KMS-11 (cell line): ENCODE measurements at regions not wholly inside any gene's neighbourhood (a gene's known extent, or its start where the extent isn't known, plus 50 kb on each side); places are given as distances from the start of the nearest gene placed in this dataset.

Experiments
- H2AFZ ChIP-seq: fragments of 200-600 bp; sonication (generic); 2 replicates; pipeline ENCODE4 v1.6.1; 2016; ENCODE audit warnings: antibody characterized with exemption, mixed run types, low read depth
- H3K27ac ChIP-seq: fragments of 200-600 bp; sonication (generic); 2 replicates; pipeline ENCODE4 v1.6.1; 2016; ENCODE audit warnings: mild to moderate bottlenecking, mixed run types
- H3K27me3 ChIP-seq: fragments of 200-600 bp; sonication (generic); 2 replicates; pipeline ENCODE4 v1.6.1; 2017; ENCODE audit warnings: mild to moderate bottlenecking, low read depth, mixed run types, moderate library complexity; ENCODE audit not compliant: insufficient read depth
- H3K36me3 ChIP-seq: fragments of 200-600 bp; sonication (generic); 2 replicates; pipeline ENCODE4 v1.6.1; 2017; ENCODE audit warnings: mild to moderate bottlenecking, mixed run types; ENCODE audit not compliant: insufficient read depth
- H3K4me1 ChIP-seq: fragments of 200-600 bp; sonication (generic); 2 replicates; pipeline ENCODE4 v1.6.1; 2016; ENCODE audit warnings: mild to moderate bottlenecking, low read depth, mixed run types; ENCODE audit not compliant: poor library complexity, severe bottlenecking
- H3K4me2 ChIP-seq: fragments of 200-600 bp; sonication (generic); 2 replicates; pipeline ENCODE4 v1.7.0; 2016; ENCODE audit warnings: mild to moderate bottlenecking, mixed run types
- H3K4me3 ChIP-seq: fragments of 200-600 bp; sonication (generic); IDR thresholded peaks from 2 replicates; pipeline ENCODE4 v1.6.1; 2017; ENCODE audit warnings: low read depth, low read length, mixed read lengths; ENCODE audit not compliant: insufficient read depth
- H3K79me2 ChIP-seq: fragments of 200-600 bp; sonication (generic); 2 replicates; pipeline ENCODE4 v1.6.1; 2016; ENCODE audit warnings: low read depth, mixed run types; ENCODE audit not compliant: insufficient read depth
- H3K9ac ChIP-seq: fragments of 200-600 bp; sonication (generic); 2 replicates; pipeline ENCODE4 v1.6.1; 2016; ENCODE audit warnings: mild to moderate bottlenecking, mixed run types
- H4K20me1 ChIP-seq: fragments of 200-600 bp; sonication (generic); 2 replicates; pipeline ENCODE4 v1.6.1; 2016; ENCODE audit warnings: mild to moderate bottlenecking, mixed run types; ENCODE audit not compliant: insufficient read depth
- CTCF ChIP-seq: fragments of 200-600 bp; sonication (generic); conservative IDR thresholded peaks from 2 replicates; pipeline ENCODE4 v1.6.1; 2017; ENCODE audit warnings: low read depth, mild to moderate bottlenecking, antibody characterized with exemption, low read length, moderate library complexity, mixed read lengths

GRCh38 chrX:79645749-79646148 is 278.6 kb upstream of the ITM2A start:
- no peak overlapping the region for H2AFZ ChIP-seq
- no peak overlapping the region for H3K4me2 ChIP-seq
- no peaks in the 10 kb centered on the region for H4K20me1 ChIP-seq
- no peaks in the 10 kb centered on the region for H3K27me3 ChIP-seq
- no peak overlapping the region for H3K4me3 ChIP-seq
- TF ChIP-seq CTCF = no peak
- no peaks in the 10 kb centered on the region for H3K79me2 ChIP-seq
- no peak overlapping the region for H3K9ac ChIP-seq
- H3K36me3 ChIP-seq = no peaks in the 10 kb centered on the region
- H3K4me1 ChIP-seq = no peaks in the 10 kb centered on the region
- no peak overlapping the region for H3K27ac ChIP-seq

- Histone ChIP-seq H4K20me1 (no peaks in the 10 kb centered on the region), H3K9ac (no peak overlapping the region), H2AFZ (peak overlapping the region; percentile 29; the same call in 1 of the 2 replicates), H3K4me2 (no peak overlapping the region), H3K27ac (no peak overlapping the region), H3K36me3 (no peaks in the 10 kb centered on the region), H3K4me1 (no peaks in the 10 kb centered on the region), H3K4me3 (no peak overlapping the region), H3K79me2 (no peaks in the 10 kb centered on the region), H3K27me3 (no peaks in the 10 kb centered on the region)
- TF ChIP-seq CTCF = no peak
These were observed 264.4 kb upstream of the ITM2A start for GRCh38 chrX:79631526-79631925.

GRCh38 chrX:79630033-79631009 is 263.2 kb upstream of the ITM2A start:
- no peaks in the 10 kb centered on the region for H3K4me1 ChIP-seq
- H3K27ac ChIP-seq = no peak overlapping the region
- H3K9ac ChIP-seq = no peak overlapping the region
- H3K27me3 ChIP-seq = no peaks in the 10 kb centered on the region
- no peak for TF ChIP-seq CTCF
- no peak overlapping the region for H2AFZ ChIP-seq
- no peaks in the 10 kb centered on the region for H3K79me2 ChIP-seq
- H3K4me3 ChIP-seq = no peak overlapping the region
- no peaks in the 10 kb centered on the region for H4K20me1 ChIP-seq
- no peak overlapping the region for H3K4me2 ChIP-seq
- H3K36me3 ChIP-seq = no peaks in the 10 kb centered on the region

- no peak overlapping the region for H3K9ac ChIP-seq
- no peaks in the 10 kb centered on the region for H4K20me1 ChIP-seq
- H3K27me3 ChIP-seq = no peaks in the 10 kb centered on the region
- H3K4me3 ChIP-seq = no peak overlapping the region
- H3K27ac ChIP-seq = no peak overlapping the region
- peaks cover 9% of the 10 kb centered on the region for H3K4me1 ChIP-seq
- H3K36me3 ChIP-seq = no peaks in the 10 kb centered on the region
- H3K4me2 ChIP-seq = no peak overlapping the region
- H2AFZ ChIP-seq = no peak overlapping the region
- no peak for TF ChIP-seq CTCF
- H3K79me2 ChIP-seq = no peaks in the 10 kb centered on the region
These were observed 256.1 kb upstream of the ITM2A start for GRCh38 chrX:79623098-79623762.
